Fibroblast of villous mesenchyme (primary cell): ENCODE measurements at regions not wholly inside any gene's neighbourhood (a gene's known extent, or its start where the extent isn't known, plus 50 kb on each side); places are given as distances from the start of the nearest gene placed in this dataset.

Source experiments
- DNase-seq: peaks from one replicate; pipeline ENCODE4 v3.0.0-alpha.2; 2010; ENCODE audit warnings: low read depth
- H3K4me3 ChIP-seq: 2 replicates; pipeline ENCODE4 v1.5.1; 2011; ENCODE audit warnings: low read depth, mild to moderate bottlenecking, low read length
- CTCF ChIP-seq: IDR thresholded peaks from 2 replicates; pipeline ENCODE4 v1.5.1; 2012; ENCODE audit warnings: low read depth, mild to moderate bottlenecking, low read length; ENCODE audit not compliant: insufficient read depth

GRCh38 chr2:8027387-8027786, 654.5 kb upstream of the ID2 start:
- DNase-seq, result no peak
- TF ChIP-seq CTCF, result no peak
- H3K4me3 ChIP-seq, result no peak overlapping the region

GRCh38 chr2:8028036-8028435, 653.8 kb upstream of the ID2 start:
- no peak for TF ChIP-seq CTCF
- no peak overlapping the region for H3K4me3 ChIP-seq
- no peak for DNase-seq

GRCh38 chr2:8028436-8028835, 653.4 kb upstream of the ID2 start:
- no peak overlapping the region for H3K4me3 ChIP-seq
- no peak for DNase-seq
- no peak for TF ChIP-seq CTCF

- TF ChIP-seq CTCF, result no peak
- no peak overlapping the region for H3K4me3 ChIP-seq
- no peak for DNase-seq
Measured at GRCh38 chr2:8028981-8029380, 652.9 kb upstream of the ID2 start.

- no peak for TF ChIP-seq CTCF
- no peak overlapping the region for H3K4me3 ChIP-seq
- peak; percentile 2 for DNase-seq
Measured at GRCh38 chr2:8030573-8031303, 651.1 kb upstream of the ID2 start.

- no peak overlapping the region for H3K4me3 ChIP-seq
- no peak for DNase-seq
- no peak for TF ChIP-seq CTCF
Measured at GRCh38 chr2:8031370-8031769, 650.5 kb upstream of the ID2 start.

GRCh38 chr2:8033546-8034096, 648.2 kb upstream of the ID2 start:
- TF ChIP-seq CTCF, result no peak
- no peak overlapping the region for H3K4me3 ChIP-seq
- DNase-seq, result no peak
